ENCODE measurements at regions not wholly inside any gene's neighbourhood (a gene's known extent, or its start where the extent isn't known, plus 50 kb on each side); places are given as distances from the start of the nearest gene placed in this dataset.

DNA sequence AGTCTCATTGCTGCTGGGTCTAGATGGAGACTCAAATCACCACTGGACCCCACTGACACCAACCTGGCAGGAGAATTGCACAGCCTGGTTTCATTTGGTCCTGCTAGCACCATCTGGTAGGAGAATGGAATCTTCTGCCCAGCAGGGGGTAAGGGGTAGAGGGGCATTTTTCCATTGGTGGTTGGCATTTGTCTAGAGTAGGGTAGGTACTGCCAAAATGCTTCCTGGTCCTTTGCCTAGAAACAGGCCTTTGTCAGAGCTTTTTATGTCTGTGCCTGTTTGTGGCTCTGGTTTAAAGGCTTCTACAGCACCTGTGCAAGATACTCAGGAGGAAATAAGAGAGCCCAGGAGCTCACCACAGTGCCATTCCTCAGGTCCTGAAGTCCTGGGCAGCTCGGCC lies 121.3 kb downstream of the KCTD12 start:
- TF ChIP-seq, protein P1, sequence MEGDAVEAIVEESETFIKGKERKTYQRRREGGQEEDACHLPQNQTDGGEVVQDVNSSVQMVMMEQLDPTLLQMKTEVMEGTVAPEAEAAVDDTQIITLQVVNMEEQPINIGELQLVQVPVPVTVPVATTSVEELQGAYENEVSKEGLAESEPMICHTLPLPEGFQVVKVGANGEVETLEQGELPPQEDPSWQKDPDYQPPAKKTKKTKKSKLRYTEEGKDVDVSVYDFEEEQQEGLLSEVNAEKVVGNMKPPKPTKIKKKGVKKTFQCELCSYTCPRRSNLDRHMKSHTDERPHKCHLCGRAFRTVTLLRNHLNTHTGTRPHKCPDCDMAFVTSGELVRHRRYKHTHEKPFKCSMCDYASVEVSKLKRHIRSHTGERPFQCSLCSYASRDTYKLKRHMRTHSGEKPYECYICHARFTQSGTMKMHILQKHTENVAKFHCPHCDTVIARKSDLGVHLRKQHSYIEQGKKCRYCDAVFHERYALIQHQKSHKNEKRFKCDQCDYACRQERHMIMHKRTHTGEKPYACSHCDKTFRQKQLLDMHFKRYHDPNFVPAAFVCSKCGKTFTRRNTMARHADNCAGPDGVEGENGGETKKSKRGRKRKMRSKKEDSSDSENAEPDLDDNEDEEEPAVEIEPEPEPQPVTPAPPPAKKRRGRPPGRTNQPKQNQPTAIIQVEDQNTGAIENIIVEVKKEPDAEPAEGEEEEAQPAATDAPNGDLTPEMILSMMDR (IDR thresholded peaks at IDR 0.05): no peak
- H3K4me3 ChIP-seq (ENCODE audit: low read length): no peak overlapping the region
- Mint-ChIP-seq H3K27me3 (no peaks in the 10 kb centered on the region), H3K9me3 (no peaks in the 10 kb centered on the region), H3K27ac (no peak overlapping the region), H3K4me1 (ENCODE audit: low read depth) (peaks cover 16% of the 10 kb centered on the region), H3K4me3 (no peak overlapping the region), H3K36me3 (ENCODE audit: low read depth) (no peaks in the 10 kb centered on the region)
- no peak for DNase-seq
- intact Hi-C loops (cut with DNase I, micrococcal nuclease): no loop called here
- no peaks in the 10 kb centered on the region for H3K27me3 ChIP-seq (ENCODE audit: control insufficient read depth in 1 of 2, insufficient read depth in 2 of 2, low read length in 2 of 2)
- no peaks in the 10 kb centered on the region for H3K9me3 ChIP-seq (ENCODE audit: control insufficient read depth in 1 of 2, insufficient read depth in 1 of 2, low read length in 2 of 2)
- POLR2A ChIA-PET: no interaction called here
- H3K36me3 ChIP-seq (ENCODE audit: insufficient read depth, low read length): no peaks in the 10 kb centered on the region
- ATAC-seq (ENCODE audit: poor library complexity): no peak
- H3K27ac ChIP-seq (ENCODE audit: low read depth in 1 of 2, low read length in 2 of 2): no peak overlapping the region
- CTCF ChIA-PET: no interaction called here
- no peaks in the 10 kb centered on the region for H3K4me1 ChIP-seq (ENCODE audit: insufficient read depth, low read length)

- intact Hi-C loops (cut with DNase I, micrococcal nuclease): no loop called here
- H3K4me1 ChIP-seq (ENCODE audit: insufficient read depth, low read length): no peaks in the 10 kb centered on the region
- POLR2A ChIA-PET: no interaction called here
- H3K9me3 Mint-ChIP-seq: no peaks in the 10 kb centered on the region
- DNase-seq (peak in 3 of 14 experiments; percentile 2 to 52 (median 30)), ATAC-seq (ENCODE audit: poor library complexity) (no peak)
- peaks cover 12% of the 10 kb centered on the region for H3K4me1 Mint-ChIP-seq (ENCODE audit: low read depth)
- no peak overlapping the region for H3K27ac Mint-ChIP-seq
- no peak overlapping the region for H3K4me3 ChIP-seq (ENCODE audit: low read length)
- no peaks in the 10 kb centered on the region for H3K36me3 ChIP-seq (ENCODE audit: insufficient read depth, low read length)
- H3K27ac ChIP-seq (ENCODE audit: low read depth in 1 of 2, low read length in 2 of 2): no peak overlapping the region
- no peaks in the 10 kb centered on the region for H3K27me3 ChIP-seq (ENCODE audit: control insufficient read depth in 1 of 2, insufficient read depth in 2 of 2, low read length in 2 of 2)
- CTCF ChIA-PET: no interaction called here
- H3K36me3 Mint-ChIP-seq (ENCODE audit: low read depth): no peaks in the 10 kb centered on the region
- H3K27me3 Mint-ChIP-seq: no peaks in the 10 kb centered on the region
- TF ChIP-seq, protein P1 (IDR thresholded peaks at IDR 0.05): no peak
- H3K4me3 Mint-ChIP-seq: no peak overlapping the region
- H3K9me3 ChIP-seq (ENCODE audit: control insufficient read depth in 1 of 2, insufficient read depth in 1 of 2, low read length in 2 of 2): no peaks in the 10 kb centered on the region
These were observed 121.8 kb downstream of the KCTD12 start for GRCh38 chr13:76764429-76764828.

GRCh38 chr13:76762721-76763120 lies 123.5 kb downstream of the KCTD12 start:
- ChIA-PET POLR2A (no interaction called here), CTCF (no interaction called here)
- intact Hi-C loops (cut with DNase I, micrococcal nuclease): no loop called here
- Mint-ChIP-seq H3K27ac (no peak overlapping the region), H3K9me3 (no peaks in the 10 kb centered on the region), H3K4me3 (no peak overlapping the region), H3K36me3 (ENCODE audit: low read depth) (no peaks in the 10 kb centered on the region), H3K4me1 (ENCODE audit: low read depth) (no peaks in the 10 kb centered on the region), H3K27me3 (no peaks in the 10 kb centered on the region)
- H3K27me3 ChIP-seq (ENCODE audit: control insufficient read depth in 1 of 2, insufficient read depth in 2 of 2, low read length in 2 of 2): no peaks in the 10 kb centered on the region
- H3K4me1 ChIP-seq (ENCODE audit: insufficient read depth, low read length): no peaks in the 10 kb centered on the region
- ATAC-seq (ENCODE audit: poor library complexity) (no peak), DNase-seq (no peak)
- no peak overlapping the region for H3K4me3 ChIP-seq (ENCODE audit: low read length)
- H3K9me3 ChIP-seq (ENCODE audit: control insufficient read depth in 1 of 2, insufficient read depth in 1 of 2, low read length in 2 of 2): no peaks in the 10 kb centered on the region
- TF ChIP-seq, protein P1 (IDR thresholded peaks at IDR 0.05): no peak
- no peak overlapping the region for H3K27ac ChIP-seq (ENCODE audit: low read depth in 1 of 2, low read length in 2 of 2)
- no peaks in the 10 kb centered on the region for H3K36me3 ChIP-seq (ENCODE audit: insufficient read depth, low read length)
